ENCODE measurements at regions not wholly inside any gene's neighbourhood (a gene's known extent, or its start where the extent isn't known, plus 50 kb on each side); places are given as distances from the start of the nearest gene placed in this dataset.

DNA sequence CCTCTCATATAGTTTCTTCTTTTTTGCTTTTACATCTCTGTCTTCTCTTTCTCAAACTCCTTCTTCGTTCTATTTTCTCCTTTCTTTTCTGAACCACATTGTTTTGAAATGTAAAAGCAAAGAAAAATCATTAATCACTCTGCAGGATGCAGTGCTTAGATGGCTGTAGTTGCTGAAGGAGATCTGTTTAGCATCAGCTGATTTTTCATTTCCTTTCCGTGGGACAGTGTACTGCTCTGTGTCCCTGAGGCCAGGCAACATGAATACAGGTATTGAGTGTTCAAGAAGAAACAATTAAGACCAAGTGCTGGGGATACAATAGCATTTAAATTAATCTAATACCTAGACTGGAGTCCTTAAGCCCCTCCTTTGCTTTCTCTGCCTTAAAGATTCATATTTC is 257.2 kb upstream of the SPAG17 start:
- no peaks in the 10 kb centered on the region for H4K20me1 ChIP-seq (ENCODE audit: insufficient read depth, low read length, poor library complexity, severe bottlenecking)
- H3F3A ChIP-seq (ENCODE audit: low read depth): no peaks in the 10 kb centered on the region
- no peaks in the 10 kb centered on the region for H3K9me2 ChIP-seq (replicated peaks; ENCODE audit: low read depth, low read length)
- H3K79me2 ChIP-seq (ENCODE audit: insufficient read depth, low read length): no peaks in the 10 kb centered on the region
- H3K4me1 ChIP-seq (ENCODE audit: insufficient read depth, low read length, poor library complexity, severe bottlenecking): no peaks in the 10 kb centered on the region
- no peak for TF ChIP-seq EZH2phosphoT487 (IDR thresholded peaks at IDR 0.05; ENCODE audit: borderline replicate concordance)
- TF ChIP-seq, protein P1, sequence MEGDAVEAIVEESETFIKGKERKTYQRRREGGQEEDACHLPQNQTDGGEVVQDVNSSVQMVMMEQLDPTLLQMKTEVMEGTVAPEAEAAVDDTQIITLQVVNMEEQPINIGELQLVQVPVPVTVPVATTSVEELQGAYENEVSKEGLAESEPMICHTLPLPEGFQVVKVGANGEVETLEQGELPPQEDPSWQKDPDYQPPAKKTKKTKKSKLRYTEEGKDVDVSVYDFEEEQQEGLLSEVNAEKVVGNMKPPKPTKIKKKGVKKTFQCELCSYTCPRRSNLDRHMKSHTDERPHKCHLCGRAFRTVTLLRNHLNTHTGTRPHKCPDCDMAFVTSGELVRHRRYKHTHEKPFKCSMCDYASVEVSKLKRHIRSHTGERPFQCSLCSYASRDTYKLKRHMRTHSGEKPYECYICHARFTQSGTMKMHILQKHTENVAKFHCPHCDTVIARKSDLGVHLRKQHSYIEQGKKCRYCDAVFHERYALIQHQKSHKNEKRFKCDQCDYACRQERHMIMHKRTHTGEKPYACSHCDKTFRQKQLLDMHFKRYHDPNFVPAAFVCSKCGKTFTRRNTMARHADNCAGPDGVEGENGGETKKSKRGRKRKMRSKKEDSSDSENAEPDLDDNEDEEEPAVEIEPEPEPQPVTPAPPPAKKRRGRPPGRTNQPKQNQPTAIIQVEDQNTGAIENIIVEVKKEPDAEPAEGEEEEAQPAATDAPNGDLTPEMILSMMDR (conservative IDR thresholded peaks at IDR 0.05; ENCODE audit: low read length): no peak
- no peak overlapping the region for H3K4me3 ChIP-seq (ENCODE audit: low read length, poor library complexity, severe bottlenecking)
- H3K27me3 ChIP-seq (ENCODE audit: insufficient read depth, low read length, poor library complexity, severe bottlenecking): no peaks in the 10 kb centered on the region
- no peaks in the 10 kb centered on the region for H3K9me3 ChIP-seq (ENCODE audit: insufficient read depth, low read depth, low read length)
- no peak overlapping the region for H3K9ac ChIP-seq (ENCODE audit: low read depth, low read length, poor library complexity, severe bottlenecking)
- H3K4me2 ChIP-seq (ENCODE audit: low read depth, low read length, poor library complexity, severe bottlenecking): no peak overlapping the region
- no peak overlapping the region for H2AFZ ChIP-seq (ENCODE audit: low read length)
- no peaks in the 10 kb centered on the region for H3K36me3 ChIP-seq (ENCODE audit: insufficient read depth, low read length)

DNA sequence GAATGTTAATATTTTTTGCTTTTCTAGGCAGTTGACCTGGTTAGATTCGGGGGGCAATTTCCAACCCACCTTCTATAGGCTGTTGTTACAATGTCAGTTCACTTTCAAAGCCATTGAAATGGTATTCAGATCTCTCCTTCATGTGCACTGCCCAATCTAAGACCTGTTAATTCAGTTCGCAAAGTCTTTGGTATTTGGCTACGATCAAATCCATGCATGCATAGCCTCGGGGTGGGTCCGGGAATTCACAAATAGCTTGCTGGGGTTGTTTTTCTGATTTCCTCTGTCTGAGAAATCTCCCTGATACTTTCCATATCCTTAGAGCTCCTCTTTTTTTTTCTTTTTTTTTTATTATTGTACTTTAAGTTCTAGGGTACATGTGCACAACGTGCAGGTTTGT is 252.6 kb upstream of the SPAG17 start:
- Histone ChIP-seq H3K9ac (ENCODE audit: low read depth, low read length, poor library complexity, severe bottlenecking) (no peak overlapping the region), H2AFZ (ENCODE audit: low read length) (no peak overlapping the region), H3K27me3 (ENCODE audit: insufficient read depth, low read length, poor library complexity, severe bottlenecking) (no peaks in the 10 kb centered on the region), H3K9me2 (replicated peaks; ENCODE audit: low read depth, low read length) (no peaks in the 10 kb centered on the region), H3K4me1 (ENCODE audit: insufficient read depth, low read length, poor library complexity, severe bottlenecking) (no peaks in the 10 kb centered on the region), H3K4me2 (ENCODE audit: low read depth, low read length, poor library complexity, severe bottlenecking) (no peak overlapping the region), H4K20me1 (ENCODE audit: insufficient read depth, low read length, poor library complexity, severe bottlenecking) (no peaks in the 10 kb centered on the region), H3K36me3 (ENCODE audit: insufficient read depth, low read length) (no peaks in the 10 kb centered on the region), H3K79me2 (ENCODE audit: insufficient read depth, low read length) (no peaks in the 10 kb centered on the region), H3K4me3 (ENCODE audit: low read length, poor library complexity, severe bottlenecking) (no peak overlapping the region), H3K9me3 (ENCODE audit: insufficient read depth, low read depth, low read length) (no peaks in the 10 kb centered on the region), H3F3A (ENCODE audit: low read depth) (no peaks in the 10 kb centered on the region)
- no peak for TF ChIP-seq EZH2phosphoT487 (IDR thresholded peaks at IDR 0.05; ENCODE audit: borderline replicate concordance)
- TF ChIP-seq, protein P1 (conservative IDR thresholded peaks at IDR 0.05; ENCODE audit: low read length): no peak

DNA sequence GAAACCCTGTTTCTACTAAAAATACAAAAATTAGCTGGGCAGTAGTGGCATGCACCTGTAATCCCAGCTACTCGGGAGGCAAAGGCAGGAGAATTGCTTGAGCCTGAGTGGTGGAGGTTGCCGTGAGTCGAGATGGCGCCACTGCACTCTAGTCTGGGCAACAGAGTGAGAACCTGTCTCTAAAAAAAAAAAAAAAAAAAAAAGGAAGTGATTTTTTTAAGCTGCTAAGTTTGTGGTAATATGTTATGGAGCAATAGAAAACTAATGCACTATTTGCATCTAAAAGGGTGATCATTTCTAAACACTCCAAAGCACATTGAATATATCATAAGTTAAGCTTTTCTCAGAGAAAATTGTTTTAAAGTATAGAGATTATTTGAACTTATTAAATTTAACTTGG is 244.8 kb upstream of the SPAG17 start:
- H2AFZ ChIP-seq (ENCODE audit: low read length): no peak overlapping the region
- TF ChIP-seq, protein P1 (conservative IDR thresholded peaks at IDR 0.05; ENCODE audit: low read length): no peak
- no peak for TF ChIP-seq EZH2phosphoT487 (IDR thresholded peaks at IDR 0.05; ENCODE audit: borderline replicate concordance)

More for the DNA sequence above, 244.8 kb upstream of the SPAG17 start:
- H3K9ac ChIP-seq (ENCODE audit: low read depth, low read length, poor library complexity, severe bottlenecking): no peak overlapping the region
- H3F3A ChIP-seq (ENCODE audit: low read depth): no peaks in the 10 kb centered on the region
- H3K27me3 ChIP-seq (ENCODE audit: insufficient read depth, low read length, poor library complexity, severe bottlenecking): no peaks in the 10 kb centered on the region
- H3K36me3 ChIP-seq (ENCODE audit: insufficient read depth, low read length): no peaks in the 10 kb centered on the region
- H4K20me1 ChIP-seq (ENCODE audit: insufficient read depth, low read length, poor library complexity, severe bottlenecking): no peaks in the 10 kb centered on the region
- no peak overlapping the region for H3K4me3 ChIP-seq (ENCODE audit: low read length, poor library complexity, severe bottlenecking)
- no peaks in the 10 kb centered on the region for H3K9me2 ChIP-seq (replicated peaks; ENCODE audit: low read depth, low read length)
- H3K79me2 ChIP-seq (ENCODE audit: insufficient read depth, low read length): no peaks in the 10 kb centered on the region
- no peaks in the 10 kb centered on the region for H3K9me3 ChIP-seq (ENCODE audit: insufficient read depth, low read depth, low read length)
- no peak overlapping the region for H3K4me2 ChIP-seq (ENCODE audit: low read depth, low read length, poor library complexity, severe bottlenecking)
- H3K4me1 ChIP-seq (ENCODE audit: insufficient read depth, low read length, poor library complexity, severe bottlenecking): no peaks in the 10 kb centered on the region

Measured in Loucy (cell line).